Ecto neural progenitor cell (in vitro differentiated cells): ENCODE measurements at regions not wholly inside any gene's neighbourhood (a gene's known extent, or its start where the extent isn't known, plus 50 kb on each side); places are given as distances from the start of the nearest gene placed in this dataset.
"Not testable (repeated sequence)": the region's sequence is repeated elsewhere in the genome, so short reads cannot be mapped to it uniquely, and the experiment has no call there.

ENCODE experiments used
- DNase-seq: peaks from one replicate; pipeline ENCODE4 v3.0.0-alpha.2; 2018; ENCODE audit warnings: low spot score

DNA sequence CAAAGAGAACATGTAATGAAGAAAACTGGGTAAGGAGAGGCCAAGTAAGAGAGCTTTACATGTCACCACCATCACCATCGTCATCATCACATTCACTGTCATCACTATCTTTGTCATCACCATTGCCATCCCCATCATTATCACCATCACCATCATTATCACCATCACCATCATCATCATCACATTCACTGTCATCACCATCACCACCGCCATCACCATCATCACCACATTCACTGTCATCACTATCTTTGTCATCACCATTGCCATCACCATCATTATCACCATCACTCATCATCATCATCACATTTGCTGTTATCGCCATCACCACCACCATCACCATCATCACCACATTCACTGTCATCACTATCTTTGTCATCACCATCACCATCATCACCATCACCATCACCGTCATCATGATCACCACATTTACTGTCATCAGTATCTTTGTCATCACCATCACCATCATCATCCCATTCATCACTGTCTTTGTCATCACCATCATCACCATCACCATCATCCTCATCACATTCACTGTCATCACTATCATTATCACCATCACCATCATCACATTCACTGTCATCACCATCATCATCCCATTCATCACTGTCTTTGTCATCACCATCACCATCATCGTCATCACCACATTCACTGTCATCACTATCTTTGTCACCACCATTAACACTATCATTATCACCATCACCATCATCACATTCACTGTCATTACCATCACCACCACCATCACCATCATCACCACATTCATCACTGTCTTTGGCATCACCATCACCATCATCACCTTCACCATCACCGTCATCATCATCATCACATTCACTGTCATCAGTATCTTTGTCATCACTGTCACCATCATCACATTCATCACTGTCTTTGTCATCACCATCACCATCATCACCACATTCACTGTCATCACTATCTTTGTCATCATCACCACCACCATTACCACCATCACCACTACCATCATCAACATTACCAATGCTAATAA, 172.3 kb downstream of the ERMARD start:
- peak; percentile 1 for DNase-seq

DNA sequence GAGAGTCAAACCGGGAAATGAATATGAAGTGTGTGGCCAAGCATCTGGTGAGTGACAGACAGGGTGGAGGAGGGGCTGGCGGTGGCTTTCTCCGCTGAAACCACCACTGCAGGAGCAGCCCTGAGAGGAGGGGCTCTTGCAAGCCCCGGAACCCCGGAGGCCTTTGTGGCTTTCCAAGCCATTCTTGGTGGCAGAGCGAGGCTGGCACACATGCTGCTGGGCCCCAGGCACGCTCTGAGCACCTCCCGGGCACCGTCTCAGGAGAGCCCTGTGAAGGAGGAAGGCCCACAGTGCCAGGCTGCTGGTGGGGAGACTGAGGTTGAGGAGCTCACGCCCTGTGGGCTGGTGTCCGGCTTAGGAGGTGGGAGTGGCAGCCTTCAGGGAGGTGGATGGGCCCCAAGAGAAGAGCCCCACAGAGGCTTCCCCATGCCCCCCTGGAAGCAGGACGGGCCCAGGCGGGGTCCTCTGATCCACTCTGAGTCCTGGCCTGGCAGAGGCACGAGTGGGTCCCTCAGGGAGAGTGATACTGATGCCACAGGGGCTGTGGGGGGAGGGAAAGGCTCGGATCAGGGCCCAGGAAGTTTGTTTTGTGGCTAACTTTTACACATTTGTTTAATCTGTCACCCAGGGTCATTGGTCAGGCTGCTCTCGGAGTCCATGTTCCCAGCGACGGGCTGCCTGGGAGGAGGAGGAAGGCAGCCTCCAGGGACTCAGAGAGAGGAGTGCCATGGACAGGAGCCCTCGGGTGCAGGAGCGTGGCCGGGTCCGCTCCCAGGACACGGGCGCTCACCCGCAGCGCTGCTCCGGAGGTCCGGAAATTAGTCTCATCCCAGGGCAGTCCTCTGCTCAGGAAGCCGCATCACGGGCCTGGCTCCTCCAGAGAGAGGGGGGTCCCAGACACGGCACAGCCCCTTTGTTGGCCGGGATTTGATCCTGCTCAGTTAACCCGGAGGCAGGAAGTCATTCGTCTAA, 170.7 kb downstream of the ERMARD start:
- DNase-seq: no peak

DNA sequence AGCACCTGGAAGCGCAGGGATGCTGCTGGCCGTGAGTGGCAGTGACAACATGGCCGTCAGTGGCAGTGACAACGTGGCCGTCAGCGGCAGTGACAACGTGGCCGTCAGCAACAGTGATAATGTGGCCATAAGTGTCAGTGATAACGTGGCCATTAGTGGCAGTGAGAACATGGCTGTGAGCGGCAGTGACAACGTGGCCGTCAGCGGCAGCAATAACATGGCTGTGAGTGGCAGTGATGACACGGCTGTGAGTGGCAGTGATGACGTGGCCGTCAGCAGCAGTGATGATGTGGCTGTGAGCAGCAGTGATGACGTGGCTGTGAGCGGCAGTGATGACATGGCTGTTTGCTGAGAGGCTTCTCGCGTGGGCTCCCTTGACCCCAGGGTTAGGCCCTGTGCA, 169.8 kb downstream of the ERMARD start:
- DNase-seq: no peak

DNA sequence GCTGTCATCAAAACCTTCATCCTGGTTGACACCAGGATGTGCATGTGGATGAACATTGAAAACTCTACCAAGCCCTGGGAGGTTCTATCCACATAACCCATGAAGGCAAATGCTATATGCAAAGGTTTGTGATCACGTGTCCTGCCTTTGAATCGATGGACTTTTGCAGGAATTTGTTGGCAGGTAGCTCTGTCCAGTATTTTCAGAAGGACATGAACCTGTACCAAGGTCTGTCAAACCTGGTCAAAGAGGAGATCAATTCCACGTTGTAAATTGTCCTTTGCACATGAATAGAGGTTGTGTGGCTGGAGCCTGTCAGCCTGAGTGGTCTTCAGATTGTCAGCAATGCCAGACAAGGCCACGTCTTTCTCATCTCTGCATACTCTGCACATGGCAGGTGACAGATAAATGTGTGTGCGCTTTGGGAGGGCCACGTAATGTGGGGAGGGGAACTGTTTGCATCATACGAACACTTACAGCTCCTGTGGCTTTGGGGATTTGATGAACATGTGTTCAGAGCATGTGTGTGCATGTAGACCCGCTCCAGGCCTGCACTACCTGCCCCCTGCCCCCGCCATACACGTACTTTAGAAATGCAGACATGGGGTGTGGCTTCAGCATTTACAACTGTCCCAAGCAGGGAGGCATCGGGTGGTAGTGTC, 169.1 kb downstream of the ERMARD start:
- no peak for DNase-seq

DNA sequence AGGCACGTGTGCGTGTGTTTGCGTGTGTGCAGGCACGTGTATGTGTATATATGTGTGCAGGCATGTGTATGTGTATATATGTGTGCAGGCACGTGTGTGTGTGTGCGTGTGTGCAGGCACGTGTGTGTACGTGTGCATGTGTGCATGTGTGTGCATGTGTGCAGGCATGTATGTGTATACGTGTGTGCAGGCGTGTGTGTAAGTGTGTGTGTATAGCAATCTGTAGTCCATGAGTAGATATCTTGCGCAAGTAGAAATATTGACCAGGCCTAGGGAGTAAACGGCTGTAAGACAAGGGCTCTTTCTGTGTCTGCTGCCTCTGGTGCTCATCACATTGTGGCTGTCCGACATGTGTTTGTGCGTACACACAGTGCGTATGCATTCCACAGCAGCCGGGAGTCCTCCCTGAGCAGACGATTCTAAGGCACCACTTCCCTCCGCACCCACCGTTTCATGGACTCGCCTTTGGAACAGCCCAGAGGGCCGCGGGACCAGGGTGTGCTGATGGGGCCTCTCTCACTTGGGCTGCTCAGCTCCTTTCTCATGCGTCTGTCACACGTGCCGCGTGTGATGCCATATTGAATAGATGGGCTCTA, 167.6 kb downstream of the ERMARD start:
- no peak for DNase-seq

DNA sequence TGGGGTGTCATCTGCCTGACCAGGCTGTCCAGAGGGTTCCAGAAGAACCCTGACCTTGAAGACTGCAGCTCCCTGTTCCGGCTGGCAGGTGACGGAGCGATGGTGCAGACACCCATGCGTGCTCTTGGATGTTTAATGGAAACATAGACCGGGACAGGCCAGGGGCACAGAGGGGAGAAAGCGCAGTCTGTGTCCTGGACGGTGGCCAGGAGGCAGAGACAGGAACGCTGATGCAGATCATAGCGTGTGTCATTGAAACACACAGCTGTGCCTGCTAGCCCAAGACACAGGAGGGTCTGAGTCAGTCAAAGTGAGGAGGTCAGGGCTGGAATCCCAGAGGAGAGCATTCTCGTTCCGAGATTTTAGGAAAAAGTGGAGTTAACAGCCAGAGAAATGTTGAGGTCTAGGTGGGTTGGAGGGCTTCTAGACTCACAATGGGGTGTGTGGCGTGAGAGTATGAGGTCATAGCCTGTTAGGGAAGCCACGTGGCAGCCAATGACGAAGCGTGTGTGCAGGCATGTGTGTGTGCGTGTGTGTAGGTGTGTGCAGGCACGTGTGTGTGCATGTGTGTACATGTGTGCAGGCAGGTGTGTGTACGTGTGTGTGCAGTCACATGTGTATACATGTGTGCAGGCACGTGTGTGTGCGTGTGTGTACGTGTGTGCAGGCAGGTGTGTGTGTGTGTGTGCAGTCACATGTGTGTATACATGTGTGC, 167.0 kb downstream of the ERMARD start:
- no peak for DNase-seq

DNA sequence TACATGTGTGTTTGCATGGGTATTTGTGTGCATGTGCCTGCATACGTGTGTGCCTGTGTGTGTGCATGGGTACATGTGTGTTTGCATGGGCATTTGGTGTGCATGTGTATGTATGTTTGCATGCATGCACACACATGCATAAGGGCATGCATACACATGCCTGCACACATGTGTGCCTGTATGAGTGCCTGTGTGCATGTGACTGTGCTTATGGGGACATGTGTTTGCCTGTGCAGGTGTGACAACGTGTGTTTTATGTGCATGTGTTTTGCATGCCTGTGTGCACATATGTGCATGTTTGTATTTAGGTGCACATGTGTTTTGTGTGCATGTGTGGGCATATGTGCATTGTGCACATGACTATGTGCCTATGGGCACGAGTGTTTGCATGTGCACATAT, 165.7 kb downstream of the ERMARD start:
- DNase-seq: no peak

DNA sequence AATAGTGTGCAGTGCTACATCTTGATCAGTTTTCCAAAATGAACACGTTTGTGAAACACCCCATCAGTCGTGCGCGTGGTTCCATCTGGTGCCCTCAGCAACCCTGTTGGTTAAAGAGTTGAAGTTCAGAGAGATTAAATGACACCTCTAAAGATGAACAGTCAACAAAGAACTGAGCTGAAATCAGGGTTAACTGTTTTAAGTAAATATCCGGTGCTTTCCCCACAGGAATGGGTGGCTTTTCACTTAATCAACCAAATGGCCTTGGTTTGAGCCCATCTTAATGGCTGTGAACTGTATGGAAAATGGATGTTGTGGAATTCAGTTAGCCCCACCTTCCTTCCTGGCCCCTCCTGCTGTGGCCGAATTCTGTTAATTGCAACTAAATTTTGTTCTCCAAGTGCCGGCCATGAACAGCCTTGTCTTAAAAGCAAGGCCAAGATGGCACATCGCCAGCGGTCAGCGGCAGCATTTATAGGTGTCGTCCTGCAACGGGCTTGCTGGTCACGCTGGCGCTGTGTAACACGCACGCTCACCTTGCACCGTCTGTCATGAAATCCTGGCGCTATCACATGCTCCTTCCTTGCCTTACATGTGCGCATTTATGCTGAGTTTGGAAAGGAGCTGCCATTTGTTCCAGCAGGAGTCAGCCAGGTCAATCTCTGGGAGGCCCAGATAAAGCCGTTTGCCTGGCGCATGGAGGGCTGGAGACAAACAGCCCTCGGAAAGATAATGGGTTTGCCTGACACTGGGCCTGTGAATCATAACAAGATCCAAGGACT, 164.5 kb downstream of the ERMARD start:
- DNase-seq: no peak

DNA sequence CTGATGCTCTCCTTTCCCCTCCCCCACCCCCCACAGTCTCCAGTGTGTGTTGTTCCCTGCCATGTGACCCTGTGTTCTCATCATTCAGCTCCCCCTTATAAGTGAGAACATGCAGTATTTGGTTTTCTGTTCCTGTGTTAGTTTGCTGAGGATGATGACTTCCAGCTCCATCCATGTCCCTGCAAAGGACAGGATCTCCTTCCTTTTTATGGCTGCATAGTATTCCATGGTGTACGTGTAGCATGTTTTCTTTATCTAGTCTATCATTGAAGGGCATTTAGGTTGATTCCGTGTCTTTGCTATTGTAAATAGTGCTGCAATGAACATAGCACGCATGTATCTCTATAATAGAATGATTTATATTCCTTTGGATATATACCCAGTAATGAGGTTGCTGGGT, 162.3 kb downstream of the ERMARD start:
- DNase-seq: not testable (repeated sequence)

DNA sequence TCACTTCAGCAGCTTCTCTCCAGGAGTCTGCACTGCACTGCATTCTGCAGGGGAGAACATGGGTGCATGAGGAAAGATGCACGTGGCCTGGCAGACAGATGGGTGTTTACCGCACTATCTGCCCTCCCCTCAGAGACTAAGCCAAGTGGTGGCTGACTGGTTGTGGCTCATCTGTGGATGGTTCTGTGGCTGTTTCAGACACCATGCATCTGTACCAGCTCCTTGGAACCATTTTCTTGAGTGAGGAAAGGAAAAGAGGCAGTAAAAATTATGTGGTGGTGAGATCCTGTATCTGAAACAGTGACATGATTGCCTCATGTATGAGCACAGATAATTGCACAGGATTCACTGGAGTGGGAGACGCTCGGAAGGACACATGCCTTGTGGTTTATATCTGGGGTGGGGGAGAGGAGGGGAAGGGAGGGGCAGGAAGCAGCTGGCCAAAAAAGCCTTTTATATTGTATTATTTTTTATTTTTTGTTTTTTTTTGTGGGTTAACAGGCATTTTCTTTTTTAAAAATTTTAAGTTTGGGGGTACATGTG, 161.7 kb downstream of the ERMARD start:
- DNase-seq: no peak

DNA sequence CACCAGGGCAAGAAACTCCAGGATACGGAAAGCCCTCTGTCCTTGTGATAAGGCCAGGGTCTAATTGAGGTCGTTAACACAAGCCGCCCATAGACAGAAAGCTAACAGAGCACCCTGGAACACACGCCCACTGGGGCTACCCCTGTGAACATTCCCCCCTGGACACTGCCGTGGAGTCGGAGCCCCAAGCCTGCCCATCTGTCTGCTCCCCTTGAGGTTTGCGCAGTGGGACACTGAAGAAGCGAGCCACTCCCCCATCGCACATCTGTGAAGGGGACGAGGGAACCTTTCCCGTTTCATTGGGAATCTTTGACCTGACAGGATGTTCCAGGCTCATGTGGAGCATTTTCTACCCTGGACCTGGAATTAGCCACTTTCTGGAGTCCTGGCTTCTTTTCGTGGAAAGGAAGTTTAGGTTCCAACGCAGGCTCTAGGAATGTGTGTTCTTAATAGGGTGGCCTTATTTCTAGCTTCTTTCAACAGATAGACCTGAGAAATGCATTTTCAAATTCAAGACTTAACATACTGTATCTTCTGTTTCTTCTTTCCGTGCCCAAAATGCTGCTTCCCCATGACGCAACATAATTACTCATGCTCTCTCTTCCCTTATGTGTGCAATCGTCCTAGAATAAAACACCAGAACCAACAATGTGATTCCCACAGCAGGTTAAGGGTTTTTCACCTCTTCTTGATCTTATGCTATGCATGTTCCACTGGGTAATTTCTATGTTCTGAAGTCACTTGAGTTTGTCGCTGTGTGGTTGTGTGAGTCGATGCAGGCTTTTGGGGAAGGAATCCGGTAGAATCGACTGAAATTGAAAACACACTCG, 161.1 kb downstream of the ERMARD start:
- no peak for DNase-seq

DNA sequence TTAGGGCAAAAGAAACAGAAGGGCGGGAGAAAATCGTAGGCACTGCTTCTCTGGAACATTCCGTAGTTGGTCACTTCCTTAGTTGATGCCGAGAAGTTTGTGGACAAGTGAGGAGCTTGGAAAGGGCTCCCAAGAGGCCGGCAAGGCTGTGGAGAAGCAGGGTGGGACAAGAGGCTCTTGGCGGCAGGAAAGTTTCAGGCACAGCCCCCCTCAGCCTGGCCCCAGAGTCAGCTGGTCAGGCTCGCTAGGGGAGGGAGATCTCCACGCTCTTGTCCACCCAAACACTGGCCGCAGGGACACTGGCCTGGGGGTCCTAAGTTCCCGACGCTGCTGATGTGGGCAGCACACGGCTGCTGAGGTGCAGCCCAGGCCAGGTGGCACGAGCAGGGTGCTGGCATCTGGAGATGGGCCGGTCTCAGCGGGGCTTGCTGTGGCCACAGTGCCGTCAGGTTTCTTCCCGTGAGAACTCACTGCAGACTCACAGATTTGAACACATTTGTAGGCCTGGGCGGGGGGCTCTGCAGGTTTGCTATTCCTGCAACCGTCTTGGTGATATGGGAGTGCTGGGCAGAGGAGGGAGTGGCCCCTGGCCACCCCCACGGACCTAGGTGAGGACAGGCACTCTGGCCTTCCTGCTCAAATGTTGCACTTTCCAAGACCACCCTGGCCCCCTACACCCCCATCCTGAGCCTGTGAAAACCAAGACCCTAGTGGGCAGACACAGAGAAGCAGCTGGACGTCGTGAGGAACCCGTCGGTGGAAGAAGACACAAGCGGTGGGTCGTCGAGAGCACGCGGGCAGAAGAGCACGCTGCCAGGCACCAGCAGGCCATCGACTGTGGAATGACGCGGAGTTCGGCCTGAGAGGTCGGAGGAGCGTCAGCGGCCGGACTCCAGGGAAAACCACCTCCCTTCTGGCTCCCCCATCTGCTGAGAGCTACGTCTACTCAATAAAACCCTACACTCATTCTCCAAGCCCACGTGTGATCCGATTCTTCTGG, 160.1 kb downstream of the ERMARD start:
- DNase-seq: no peak

DNA sequence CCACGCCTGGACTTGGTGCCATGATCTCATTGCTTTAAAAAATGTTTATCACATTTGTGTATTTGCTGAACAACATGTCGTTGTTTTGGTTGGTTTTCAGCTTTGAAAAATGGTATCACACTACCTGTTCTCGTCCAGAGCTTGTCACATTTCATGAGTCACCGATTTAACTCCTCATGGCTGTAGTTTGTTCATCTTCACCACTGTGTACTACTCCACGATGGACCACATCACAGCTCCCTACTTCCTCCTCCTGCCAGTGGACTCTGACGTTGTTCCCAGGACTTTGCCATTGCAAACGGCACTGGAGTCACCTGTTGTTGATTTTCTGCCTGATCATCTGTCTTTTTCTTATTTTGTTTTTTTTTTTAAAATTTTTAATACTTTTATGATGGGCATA, 157.7 kb downstream of the ERMARD start:
- DNase-seq: no peak

DNA sequence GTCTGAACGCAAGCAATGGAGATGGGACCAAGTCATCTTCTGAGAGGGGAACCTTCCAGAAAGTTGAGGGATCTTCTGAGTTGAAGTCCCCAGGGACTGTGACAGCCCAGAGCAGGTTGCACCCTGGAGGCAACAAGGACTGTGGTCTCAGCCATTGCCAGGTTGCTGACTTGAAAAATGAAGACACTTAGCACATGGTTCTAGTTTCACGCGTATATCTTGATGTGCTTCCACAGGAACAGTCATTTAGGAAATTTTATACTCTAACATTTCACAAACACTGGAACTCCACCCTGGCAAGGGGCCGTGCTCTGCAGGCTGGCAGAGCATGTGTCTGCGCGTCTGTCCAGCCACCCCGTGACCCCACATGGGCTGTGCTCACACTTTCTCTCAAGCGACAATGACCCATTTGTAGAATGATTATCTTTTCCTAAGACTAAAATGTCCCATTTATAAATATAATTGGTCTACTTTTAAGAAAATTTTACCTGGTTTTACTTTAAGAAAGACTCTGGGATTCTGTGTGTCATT, 157.0 kb downstream of the ERMARD start:
- no peak for DNase-seq

DNA sequence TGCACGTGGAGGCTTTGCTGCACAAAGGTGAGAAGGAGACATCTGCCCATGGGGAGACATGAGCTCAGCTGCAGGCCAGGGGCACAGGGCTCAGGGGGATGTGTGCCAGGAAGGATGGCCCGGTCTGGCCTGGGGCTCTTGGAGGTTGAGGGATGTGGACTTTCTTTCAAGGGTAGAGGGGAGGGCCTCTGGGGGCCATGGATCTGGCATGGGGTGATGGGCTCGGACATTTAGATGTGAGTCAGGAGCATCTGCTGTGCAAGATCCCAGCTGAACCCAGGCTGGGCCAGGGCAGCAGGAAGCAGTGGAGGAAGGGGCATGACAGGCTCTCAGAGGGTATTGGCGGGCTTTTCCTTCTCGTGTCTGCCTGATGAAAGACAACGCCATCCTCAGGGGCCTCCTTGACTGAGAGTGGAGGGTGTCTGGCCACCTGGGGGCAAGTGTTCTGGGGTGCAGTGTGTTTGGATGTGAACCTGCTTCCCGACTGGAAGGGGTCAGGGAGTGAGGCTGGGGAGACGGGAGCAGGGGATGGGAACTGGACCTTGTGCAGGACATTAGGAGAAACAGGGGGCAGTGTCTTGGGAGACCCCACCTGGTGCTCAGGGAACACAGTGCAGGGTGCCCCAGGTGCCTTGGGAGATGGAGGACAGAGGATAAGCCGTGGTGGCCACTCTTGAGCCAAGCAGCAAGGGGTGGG, 156.1 kb downstream of the ERMARD start:
- DNase-seq: no peak

DNA sequence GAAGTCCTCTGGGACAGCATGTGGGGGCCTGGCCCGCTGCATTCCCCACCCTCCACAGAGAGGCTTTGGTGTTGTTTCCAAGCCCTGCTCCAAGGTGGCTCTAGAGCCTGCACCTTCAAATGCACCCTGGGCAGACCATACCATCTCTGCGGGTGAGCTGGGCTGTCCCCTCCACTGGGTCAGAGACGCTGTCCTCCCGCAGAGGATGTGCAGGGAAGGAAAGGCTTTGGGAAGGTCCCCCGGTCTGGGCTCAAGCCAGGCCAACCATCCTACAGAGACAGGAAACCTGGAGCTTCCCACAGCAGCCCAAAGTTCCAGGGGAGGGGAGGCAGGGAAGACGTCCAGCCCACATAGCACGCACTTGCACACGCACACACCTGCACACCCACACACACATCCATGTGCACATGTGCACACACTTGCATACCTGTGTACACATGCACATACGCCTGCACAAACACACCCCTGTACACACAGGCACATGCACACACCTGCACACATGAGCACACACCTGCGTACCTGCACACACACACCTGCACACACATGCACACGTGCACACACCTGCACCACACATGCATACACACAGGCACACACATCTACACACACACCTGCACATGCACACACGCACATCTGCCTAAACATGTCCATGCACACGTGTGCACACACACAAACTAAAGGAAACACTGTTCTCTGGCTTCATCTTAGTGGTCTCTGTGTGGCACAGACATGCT, 155.4 kb downstream of the ERMARD start:
- no peak for DNase-seq
